ENCODE measurements at regions not wholly inside any gene's neighbourhood (a gene's known extent, or its start where the extent isn't known, plus 50 kb on each side); places are given as distances from the start of the nearest gene placed in this dataset.

DNA sequence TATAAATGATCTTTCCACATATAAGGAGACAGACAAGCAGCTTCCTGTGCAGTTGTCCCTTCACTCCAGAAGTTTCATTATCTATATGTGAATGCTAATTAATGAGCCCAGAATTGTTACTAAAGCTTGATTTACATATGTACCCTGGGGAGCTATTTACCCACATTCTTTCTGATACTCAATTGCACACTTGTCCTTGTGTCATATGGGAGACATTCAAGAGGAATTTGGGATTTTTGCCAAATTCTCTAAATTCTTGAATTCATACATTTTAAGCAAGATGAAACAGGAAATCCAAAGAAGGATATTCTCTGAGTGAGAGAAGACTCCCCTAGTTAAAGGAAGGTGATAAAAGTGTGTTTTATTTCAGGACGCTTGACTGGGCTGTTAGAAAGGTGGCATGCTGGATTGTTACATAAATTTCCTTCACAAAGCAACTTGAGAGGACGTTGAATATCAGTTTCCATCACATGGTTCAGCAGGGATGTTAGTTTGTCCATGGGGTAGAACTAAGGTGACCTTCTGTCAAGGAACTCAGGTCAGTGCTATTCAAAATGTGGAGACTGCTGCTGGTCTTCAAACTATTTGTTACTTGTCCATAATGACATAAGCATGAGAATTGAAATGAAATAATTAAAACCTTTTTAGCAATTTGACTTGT is 368.2 kb downstream of the IRS1 start:
- peak; percentile 71 to 72 for DNase-seq (ENCODE audit: low read depth in 2 of 2)

DNA sequence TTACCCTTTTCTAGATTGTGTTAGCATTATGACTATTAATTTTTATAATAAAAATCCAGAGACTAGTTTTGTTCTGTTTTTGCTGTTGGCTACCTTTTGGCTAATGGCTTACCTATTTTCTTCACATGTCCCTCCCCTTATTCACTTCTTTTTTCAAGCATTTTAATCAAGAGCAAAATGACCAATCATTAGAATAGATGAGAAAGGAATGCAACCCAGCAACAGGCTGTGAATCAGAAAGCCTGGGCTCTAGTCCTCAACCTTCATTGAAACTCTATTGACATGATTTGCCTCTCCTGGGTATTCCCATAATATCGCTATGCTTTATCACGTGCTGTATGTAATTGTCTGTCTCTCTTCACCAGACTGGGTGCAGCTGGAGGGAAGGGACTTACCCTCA is 370.1 kb downstream of the IRS1 start:
- no peak for DNase-seq (ENCODE audit: low read depth in 2 of 2)

DNA sequence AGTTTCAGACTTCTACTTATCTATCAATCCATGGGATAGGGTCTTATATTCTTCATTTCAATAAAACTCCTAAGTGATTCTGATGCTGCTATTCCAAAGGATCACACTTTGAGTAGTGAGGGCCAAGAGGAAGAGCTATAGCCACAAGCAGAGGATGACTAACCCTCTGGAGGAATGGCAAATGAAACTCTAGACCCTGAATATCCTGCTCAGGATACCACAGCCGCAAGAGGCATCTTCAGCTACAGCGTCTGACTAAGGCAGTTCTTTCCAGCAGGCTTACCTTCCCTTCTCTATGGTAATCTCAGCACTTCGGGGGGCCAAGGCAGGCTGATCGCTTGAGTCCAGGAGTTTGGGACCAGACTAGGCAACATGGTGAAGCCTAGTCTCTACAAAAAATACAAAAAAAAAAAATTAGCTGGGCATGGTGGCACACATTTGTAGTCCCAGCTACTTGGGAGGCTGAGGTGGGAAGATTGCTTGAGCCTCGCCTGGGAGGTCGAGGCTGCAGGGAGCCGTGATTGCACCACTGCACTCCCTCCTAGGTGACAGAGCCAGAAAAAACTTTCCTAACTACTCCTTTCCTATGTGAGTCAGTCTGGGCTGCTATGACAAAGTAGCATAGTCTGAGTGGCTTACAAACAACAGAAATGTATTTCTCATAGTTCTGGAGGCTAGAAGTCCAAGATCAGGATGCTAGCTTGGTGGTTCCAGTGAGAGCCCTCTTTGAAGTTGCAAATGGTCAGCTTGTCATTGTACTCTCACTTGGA is 371.9 kb downstream of the IRS1 start:
- peak; percentile 86 to 89 for DNase-seq (ENCODE audit: low read depth in 2 of 2)

DNA sequence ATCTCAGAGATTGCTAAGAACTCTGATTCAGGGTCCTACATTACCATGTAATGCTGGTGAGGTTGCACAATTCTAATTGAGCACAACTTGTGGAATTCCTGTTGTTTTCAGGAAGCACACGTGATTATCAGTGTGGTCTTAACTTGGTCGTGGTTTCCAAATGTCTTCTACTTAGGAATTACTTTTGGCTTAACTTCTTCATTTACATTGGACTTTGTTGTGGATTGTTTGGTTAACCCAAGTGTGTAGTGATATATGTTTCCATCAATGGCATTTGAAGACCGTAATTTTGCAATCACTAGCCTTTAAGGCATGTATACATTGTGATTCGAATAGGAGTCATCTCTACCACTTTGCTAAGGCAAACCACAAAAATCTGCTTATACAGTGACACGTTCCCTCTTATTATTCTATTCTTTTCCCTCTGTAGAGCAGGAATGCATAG is 373.3 kb downstream of the IRS1 start:
- peak; percentile 100 for DNase-seq (ENCODE audit: low read depth in 2 of 2)

DNA sequence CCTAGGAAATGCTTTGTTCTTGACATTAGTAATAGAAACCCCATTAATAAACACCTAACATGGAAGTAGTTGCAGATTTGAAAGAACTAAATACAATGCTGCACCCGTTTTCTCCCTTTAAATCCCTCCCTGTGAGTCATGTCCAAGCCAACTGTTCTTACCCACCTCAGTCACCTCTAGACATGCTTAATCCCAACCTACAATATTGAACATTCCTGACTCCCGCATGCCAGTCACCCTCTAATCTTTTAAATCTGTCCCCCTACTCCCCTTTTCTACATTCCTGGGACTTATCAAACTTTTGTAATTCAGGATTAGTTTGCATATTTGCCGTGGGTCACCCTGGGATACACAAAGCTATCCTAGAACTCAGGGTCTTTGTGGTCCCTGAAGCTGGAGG is 374.6 kb downstream of the IRS1 start:
- DNase-seq (ENCODE audit: low read depth in 2 of 2) = no peak

DNA sequence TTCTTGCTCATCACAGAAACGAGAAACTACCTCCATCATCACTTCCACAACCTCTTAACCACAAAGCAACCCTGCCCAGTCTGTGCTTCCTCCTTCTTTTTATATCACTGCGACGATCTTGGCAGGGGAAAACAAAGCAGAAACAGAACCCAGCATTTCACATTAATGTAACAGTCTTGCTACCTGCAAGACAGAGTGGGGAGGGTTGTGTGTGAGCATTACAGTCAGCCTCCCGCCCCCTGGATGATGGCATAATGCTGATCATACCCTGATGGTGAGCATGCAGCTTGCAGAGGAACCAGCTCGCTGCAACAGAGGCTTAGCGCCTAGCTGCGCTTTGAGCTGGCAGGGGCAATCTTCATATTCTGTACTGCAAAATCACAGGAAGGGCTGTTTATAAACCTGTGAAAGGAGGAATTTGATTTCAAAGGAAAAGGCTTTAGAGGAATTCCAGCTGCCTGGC is 376.1 kb downstream of the IRS1 start:
- DNase-seq (ENCODE audit: low read depth in 2 of 2) = no peak

DNA sequence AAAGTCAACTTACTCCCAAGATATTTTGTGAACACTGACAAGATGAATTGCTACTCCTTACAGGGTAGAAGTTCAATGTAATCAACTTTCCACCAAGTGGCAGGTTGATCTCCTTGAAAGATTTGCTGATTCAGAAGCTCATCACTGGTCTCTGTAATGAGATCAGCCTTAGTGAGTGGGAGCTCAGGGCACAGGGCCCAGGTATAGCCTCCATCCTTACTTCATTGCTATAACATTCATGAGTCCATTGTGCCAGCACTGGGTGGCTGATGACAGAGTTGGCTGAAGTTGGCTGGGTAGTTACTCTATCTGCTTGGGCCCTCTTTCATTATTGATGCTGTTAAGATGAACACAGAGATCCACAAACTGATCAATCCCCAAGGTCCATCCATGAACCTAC is 379.0 kb downstream of the IRS1 start:
- no peak for DNase-seq (ENCODE audit: low read depth in 2 of 2)

DNA sequence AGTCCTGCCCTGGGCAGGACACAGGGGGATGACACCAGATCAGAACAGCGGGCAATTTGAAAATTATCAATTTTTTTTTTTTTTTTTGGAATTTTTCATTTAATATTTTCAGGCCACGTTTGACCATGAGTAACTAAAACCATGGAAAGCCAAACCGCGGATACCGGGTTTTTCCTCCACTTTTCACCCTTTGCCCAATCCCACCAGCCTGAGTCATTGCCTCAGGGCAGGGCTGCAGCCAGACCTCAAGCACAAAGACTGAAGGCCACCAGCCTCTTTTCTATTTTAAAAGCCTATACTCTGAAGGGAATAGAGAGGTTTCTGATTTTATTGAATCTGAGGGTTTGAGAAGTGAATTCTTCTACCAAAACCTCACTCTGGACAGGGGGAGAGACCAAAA is 381.1 kb downstream of the IRS1 start:
- no peak for DNase-seq (ENCODE audit: low read depth in 2 of 2)

DNA sequence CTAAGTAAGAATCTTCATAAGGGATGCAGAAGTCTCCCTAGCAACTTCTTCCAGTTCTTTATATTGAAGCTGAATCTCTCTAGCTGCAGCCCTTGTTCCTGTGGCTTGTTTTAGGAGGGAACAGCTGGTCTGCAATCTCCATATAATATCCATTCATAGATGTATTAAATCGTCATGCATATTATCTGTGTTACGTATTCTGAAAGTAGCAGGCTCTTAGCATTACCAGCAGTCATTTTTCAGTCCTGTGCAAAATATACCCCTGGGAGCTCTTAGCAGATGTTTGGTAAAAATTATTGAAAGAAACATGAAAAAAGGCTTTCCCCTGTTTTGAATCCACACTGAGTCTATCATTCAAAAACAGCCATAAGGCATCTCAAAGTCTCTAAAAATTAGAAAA is 385.3 kb downstream of the IRS1 start:
- peak; percentile 35 to 40 for DNase-seq (ENCODE audit: low read depth in 2 of 2)

DNA sequence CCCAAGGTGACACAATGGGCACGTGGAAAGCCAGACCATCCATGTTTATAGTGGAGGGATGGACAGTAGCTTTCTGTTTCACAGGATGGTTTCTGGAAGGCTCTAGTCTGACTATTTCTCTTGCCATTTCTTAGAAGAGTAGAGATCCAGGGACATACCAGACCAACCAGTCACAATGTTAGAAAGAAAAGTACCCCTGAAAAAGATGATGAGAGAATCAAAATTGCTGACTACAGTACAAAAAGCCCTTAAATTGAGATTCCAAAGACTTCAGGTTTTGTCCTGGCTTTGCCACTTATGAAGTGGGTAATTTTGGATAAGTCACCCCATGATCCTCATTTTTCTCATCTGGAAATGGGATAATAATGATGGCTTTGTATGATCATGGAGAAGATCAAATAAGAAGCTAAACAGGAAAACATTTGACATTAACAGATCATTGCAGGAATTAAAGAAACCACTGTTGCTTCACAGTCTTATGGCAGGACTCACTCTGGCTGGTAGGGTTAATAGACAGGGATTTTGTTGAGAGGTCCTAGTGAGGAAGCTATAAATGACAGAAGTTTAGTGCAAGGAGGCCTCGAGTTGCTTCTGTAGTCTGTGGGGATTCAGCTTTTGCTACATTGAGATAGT is 386.0 kb downstream of the IRS1 start:
- DNase-seq (ENCODE audit: low read depth in 2 of 2) = no peak

DNA sequence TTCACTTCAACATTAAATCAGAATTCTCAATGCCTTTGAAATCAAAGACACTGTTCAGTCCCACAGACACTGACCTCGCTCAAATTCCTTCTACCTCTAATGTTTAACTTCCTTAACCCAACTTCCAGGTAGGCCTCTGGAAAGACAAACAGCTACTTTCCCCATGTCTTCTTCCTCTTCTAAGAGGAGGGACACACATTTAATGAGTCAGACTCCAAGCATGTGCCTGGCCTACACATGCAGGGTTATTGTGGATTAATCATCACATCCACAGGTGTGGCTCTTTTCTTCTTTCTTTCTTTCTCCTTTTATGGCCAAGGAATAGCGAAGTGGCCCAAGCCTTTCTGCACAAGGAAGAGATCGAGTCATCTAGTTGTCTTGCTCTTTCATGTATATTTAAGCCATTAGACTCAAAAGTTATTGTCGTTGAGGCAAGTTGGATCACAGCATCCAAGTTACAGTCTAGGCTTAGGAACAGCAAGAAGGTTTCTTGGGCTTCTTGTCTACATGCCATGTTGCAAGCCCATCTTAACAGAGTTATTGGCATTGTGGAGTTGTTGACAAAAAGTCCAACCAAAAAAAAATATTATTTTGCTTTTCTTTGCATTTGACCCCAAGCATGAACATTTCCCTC is 387.8 kb downstream of the IRS1 start:
- peak in 1 of 2 experiments; percentile 30 for DNase-seq (ENCODE audit: low read depth in 2 of 2)

DNA sequence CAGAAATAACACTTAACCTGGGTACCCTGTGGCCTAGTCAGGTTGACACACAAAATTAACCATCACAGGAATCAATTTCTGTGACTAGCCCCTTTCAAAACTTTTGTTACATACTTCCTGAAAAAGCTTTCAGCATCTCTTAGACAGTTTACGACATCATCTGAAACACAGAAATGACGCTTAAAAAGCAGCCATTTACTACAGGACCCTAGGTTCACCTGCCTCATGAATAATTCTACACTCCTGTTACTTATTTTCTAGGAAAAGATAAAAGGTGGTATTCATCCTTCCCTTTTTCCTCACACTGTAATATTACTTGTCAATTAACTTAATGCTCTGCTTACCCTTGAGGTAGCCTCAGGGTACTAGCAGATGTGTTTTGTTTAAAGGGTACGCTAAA is 388.4 kb downstream of the IRS1 start:
- no peak for DNase-seq (ENCODE audit: low read depth in 2 of 2)

DNA sequence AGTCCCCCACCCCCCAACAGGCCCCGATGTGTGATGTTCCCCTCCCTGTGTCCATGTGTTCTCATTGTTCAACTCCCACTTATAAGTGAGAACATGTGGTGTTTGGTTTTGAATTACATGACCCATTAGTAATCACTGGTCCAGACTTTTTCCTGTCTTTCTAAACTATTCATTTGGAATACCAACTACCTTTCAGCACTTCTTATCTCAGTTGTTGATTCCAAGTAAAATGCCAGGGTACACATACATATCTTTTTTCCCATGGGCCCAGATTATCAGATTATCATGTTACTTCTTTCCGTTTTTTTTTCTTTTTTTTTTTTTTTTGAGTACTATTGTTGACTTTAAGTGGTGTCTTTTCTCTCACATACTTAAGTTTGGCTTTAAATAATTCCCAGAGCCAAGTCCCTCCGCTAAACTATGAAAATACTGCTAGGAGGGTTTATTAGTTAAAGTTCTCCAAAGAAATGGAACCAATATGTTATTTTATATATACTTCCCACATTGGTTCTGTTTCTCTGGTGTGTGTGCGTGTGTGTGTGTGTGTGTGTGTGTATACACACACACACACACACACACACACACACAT is 389.3 kb downstream of the IRS1 start:
- DNase-seq (ENCODE audit: low read depth in 2 of 2) = peak; percentile 39 to 50

DNA sequence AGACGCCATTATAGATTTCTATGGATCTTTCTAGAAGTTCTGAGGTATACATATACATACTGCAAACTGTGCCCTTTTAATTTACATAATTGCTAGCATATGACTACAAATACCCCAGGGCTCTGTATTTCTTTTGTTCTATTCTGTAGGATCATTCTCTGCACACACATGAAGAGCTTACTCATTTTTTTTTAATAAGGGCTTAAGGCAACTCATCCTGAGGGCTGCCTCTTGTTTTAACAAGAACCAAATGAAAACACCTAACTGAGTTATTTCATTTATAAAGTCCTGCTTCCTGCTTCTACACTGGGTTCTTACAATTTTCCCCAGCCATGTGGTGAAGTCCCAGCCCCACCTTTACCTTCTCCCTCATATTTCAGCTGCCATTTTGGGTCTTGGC is 390.5 kb downstream of the IRS1 start:
- no peak for DNase-seq (ENCODE audit: low read depth in 2 of 2)

DNA sequence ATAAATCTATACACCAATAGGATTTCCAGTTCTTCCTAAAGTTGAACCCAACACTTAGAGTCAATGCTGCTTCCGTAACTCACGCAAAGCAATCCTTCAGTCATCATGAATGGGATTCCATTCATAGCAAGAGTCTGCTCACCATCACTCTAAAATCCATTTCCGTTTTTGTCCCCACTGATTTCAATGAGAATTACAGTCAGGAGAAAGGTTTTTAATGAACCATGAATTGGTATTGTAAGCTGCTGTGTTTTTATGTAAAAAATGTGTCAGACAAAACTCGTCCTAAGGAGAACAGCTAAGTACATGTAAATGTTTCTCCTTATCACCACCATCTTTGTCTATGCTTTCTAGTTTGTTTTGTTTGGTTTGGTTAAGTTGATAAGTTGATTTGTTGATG is 391.5 kb downstream of the IRS1 start:
- DNase-seq (ENCODE audit: low read depth in 2 of 2) = no peak

DNA sequence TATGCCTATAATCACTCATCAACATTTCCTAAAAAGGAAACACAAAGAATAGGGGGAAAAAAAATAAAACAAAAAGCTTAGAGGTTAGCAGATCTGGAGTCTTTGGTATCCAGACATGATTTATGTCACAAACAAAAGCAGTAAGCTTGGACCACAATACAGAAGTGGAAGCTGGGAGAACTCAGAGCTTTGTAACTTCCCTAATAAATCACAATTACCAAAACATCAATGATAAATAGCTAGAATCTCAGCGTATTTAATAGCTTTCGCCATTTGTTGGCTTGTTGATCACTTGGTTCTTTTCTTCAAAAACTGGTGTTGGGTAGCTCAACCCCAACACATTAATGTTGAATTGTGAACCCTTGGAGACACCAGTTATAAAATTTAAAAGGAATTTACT is 392.5 kb downstream of the IRS1 start:
- DNase-seq (ENCODE audit: low read depth in 2 of 2) = no peak

DNA sequence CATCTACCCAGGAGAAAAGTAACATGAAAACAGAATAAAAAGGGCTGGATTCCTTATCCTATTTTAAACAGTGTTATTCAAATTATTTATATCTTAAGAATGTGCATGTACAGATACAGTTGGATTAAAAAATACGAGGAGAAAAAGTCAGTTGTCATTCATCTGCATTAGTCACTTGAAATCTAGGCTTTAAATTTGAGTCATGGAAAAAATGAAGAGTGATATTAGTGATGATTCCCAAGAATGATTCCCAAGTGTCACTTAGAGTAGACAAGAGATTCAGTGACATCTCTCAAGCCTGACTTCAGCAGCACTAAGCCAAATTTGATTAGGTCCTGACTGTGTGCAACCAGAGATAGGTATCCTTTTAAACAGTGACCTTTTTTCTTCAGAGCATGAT is 394.2 kb downstream of the IRS1 start:
- no peak for DNase-seq (ENCODE audit: low read depth in 2 of 2)

DNA sequence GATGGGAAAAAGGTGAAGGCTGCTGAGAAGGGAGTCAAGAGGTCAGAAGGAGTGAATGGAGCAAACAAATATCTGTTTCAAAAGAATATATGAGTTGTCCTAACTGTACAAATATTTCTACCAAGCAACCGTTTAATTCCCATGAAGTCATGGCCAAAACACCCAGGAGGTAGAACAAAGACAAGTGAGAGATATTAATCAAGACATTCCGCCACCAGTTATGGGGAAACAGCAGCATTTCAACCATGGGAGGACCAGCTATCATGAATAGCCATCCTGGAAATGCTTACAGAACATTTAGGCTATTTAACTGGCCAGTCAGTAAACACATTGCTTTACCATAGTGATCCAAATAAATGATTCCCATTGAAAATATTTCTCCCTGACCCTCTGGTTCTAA is 396.3 kb downstream of the IRS1 start:
- DNase-seq (ENCODE audit: low read depth in 2 of 2) = no peak

DNA sequence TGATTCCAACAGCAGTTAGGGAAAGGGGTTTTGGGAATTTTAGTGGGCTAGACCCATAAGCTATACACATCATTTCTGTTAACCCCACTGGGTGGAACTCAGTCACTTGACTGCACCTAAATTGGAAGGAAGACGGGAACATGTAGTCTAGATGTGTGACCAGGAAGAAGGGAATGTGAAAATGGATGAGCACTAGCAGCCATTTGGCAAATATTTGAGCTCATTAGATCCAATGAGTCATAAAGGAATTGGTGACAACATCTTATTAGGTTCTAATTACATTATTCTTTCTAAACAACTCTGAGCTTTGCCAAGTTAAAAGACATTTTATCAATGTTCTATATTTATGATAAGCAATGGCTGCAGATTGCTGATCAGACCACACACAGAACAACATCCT is 400.6 kb downstream of the IRS1 start:
- DNase-seq (ENCODE audit: low read depth in 2 of 2) = no peak

DNA sequence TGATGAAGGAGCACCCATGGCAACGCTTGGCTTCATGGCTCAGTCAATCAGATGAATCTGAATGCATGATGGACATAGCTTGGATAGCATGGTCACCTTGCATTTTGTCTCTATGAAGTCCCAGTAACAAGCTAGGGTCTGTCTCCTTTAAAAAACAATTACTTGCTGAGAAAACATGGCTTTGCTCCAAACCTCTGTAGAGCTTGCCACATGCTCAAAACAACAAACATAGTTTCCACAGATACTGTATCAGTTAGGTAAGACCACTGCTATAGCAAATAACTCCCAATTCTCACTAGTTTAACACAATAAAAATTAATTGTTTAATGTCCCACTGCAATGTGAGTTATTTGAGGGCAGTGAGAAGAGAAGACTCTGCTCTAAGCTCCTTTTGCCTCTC is 401.0 kb downstream of the IRS1 start:
- DNase-seq (ENCODE audit: low read depth in 2 of 2) = no peak

DNA sequence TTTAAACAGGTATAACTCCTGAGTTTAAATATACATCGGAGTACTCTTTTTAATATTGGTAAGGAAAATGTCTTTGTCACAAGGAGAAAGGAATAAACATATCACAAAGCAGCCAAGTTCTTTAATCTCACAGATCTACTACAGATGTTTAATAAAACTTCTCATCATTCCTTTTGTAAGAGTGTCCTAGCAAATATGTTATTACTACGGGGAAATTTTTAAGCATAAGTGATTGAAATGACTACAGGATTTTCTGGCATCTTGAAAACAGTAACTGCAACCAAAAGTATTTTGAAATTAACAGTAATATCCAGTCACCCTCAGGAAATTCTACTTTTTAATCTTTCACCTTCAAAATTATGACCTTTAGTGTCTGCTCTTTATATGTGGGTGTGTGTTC is 403.1 kb downstream of the IRS1 start:
- DNase-seq (ENCODE audit: low read depth in 2 of 2) = no peak

DNA sequence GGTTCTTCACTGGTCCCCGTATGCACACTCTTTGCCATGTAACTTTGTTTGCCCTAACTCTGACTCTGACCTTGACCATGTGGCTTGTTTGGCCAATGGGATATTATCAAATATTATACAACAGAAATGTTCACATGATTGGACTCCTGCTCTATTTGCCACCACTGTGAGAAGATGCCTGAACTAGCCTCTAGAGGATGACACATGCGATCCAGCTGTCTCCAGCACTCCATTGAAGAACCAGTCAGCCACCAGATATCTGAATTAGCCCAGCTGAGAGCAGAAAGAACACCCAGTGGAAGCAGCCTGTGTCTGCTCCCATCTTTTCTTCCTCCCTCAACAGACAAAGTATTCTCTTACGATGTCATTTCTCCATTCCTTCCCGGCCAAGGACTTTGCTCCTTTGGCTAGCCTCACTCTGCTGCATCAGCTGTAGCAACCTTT is 412.1 kb downstream of the IRS1 start:
- no peak for DNase-seq (ENCODE audit: low read depth in 2 of 2)

Data from fibroblast of skin of left quadriceps (primary cell).